Activated CD4-positive, alpha-beta memory T cell treated with anti-CD3 and anti-CD28 coated beads, Interleukin-2, amount 10 ng/mL, durations not matched to agents 7 days and 5 days (primary cell): ENCODE measurements at regions not wholly inside any gene's neighbourhood (a gene's known extent, or its start where the extent isn't known, plus 50 kb on each side); places are given as distances from the start of the nearest gene placed in this dataset.
"Not testable (repeated sequence)": the region's sequence is repeated elsewhere in the genome, so short reads cannot be mapped to it uniquely, and the experiment has no call there.

ENCODE experiments used
- CTCF ChIA-PET: fragments of 350-600 bp; sonication (Branson Sonifier 250); formaldehyde crosslinking; loops from one replicate; lab custom pipeline; 2021; ENCODE audit warnings: antibody characterized with exemption, inconsistent platforms; lab: Charles Lee
- POLR2A ChIA-PET: fragments of 350-600 bp; sonication (Branson Sonifier 250); formaldehyde crosslinking; loops from one replicate; lab custom pipeline; 2021; ENCODE audit warnings: antibody characterized with exemption; lab: Charles Lee
- DNase-seq: peaks from one replicate; pipeline ENCODE4 v3.0.0-alpha.2; 2020
- H3K27ac Mint-ChIP-seq: one replicate; pipeline ENCODE4 v1.8.0; 2021; ENCODE audit warnings: mild to moderate bottlenecking, mixed read lengths
- H3K27me3 Mint-ChIP-seq: one replicate; pipeline ENCODE4 v1.8.0; 2021; ENCODE audit warnings: mixed read lengths
- H3K36me3 Mint-ChIP-seq: one replicate; pipeline ENCODE4 v1.8.0; 2021; ENCODE audit warnings: low read depth, mixed read lengths
- H3K4me1 Mint-ChIP-seq: one replicate; pipeline ENCODE4 v1.8.0; 2021; ENCODE audit warnings: mixed read lengths
- H3K4me3 Mint-ChIP-seq: one replicate; pipeline ENCODE4 v1.8.0; 2021; ENCODE audit warnings: mild to moderate bottlenecking, mixed read lengths
- H3K9me3 Mint-ChIP-seq: one replicate; pipeline ENCODE4 v1.8.0; 2021; ENCODE audit warnings: mixed read lengths

- Mint-ChIP-seq H3K9me3 (no peaks in the 10 kb centered on the region), H3K4me1 (peaks cover 3% of the 10 kb centered on the region), H3K36me3 (no peaks in the 10 kb centered on the region)
These were observed 92.1 kb downstream of the TRIM42 start for GRCh38 chr3:140769951-140770350.

GRCh38 chr3:140770977-140771667 lies 93.3 kb downstream of the TRIM42 start:
- ChIA-PET POLR2A (no interaction called here), CTCF (no interaction called here)
- Mint-ChIP-seq H3K36me3 (no peaks in the 10 kb centered on the region), H3K9me3 (no peaks in the 10 kb centered on the region), H3K4me3 (no peak overlapping the region), H3K27ac (no peak overlapping the region), H3K4me1 (peaks cover 3% of the 10 kb centered on the region), H3K27me3 (peaks cover 4% of the 10 kb centered on the region)
- no peak for DNase-seq

More at GRCh38 chr3:140769951-140770350, 92.1 kb downstream of the TRIM42 start:
- peaks cover 5% of the 10 kb centered on the region for H3K27me3 Mint-ChIP-seq
- POLR2A ChIA-PET, result no interaction called here
- CTCF ChIA-PET, result no interaction called here
- no peak for DNase-seq
- no peak overlapping the region for H3K4me3 Mint-ChIP-seq
- no peak overlapping the region for H3K27ac Mint-ChIP-seq

- CTCF ChIA-PET, result no interaction called here
- Mint-ChIP-seq H3K4me3 (no peak overlapping the region), H3K4me1 (no peaks in the 10 kb centered on the region), H3K27me3 (peaks cover 1% of the 10 kb centered on the region), H3K9me3 (peaks cover 7% of the 10 kb centered on the region), H3K27ac (no peak overlapping the region), H3K36me3 (no peaks in the 10 kb centered on the region)
- POLR2A ChIA-PET, result no interaction called here
- DNase-seq, result no peak
These were observed 99.9 kb downstream of the TRIM42 start for GRCh38 chr3:140777631-140778233.

GRCh38 chr3:140791368-140791767 lies 113.5 kb downstream of the TRIM42 start:
- ChIA-PET CTCF (no interaction called here), POLR2A (no interaction called here)
- Mint-ChIP-seq H3K27me3 (no peaks in the 10 kb centered on the region), H3K9me3 (peaks cover 4% of the 10 kb centered on the region), H3K36me3 (no peaks in the 10 kb centered on the region), H3K4me1 (no peaks in the 10 kb centered on the region), H3K4me3 (no peak overlapping the region), H3K27ac (no peak overlapping the region)
- no peak for DNase-seq

GRCh38 chr3:140794507-140794906 lies 116.6 kb downstream of the TRIM42 start:
- Mint-ChIP-seq H3K27me3 (no peaks in the 10 kb centered on the region), H3K9me3 (peaks cover 7% of the 10 kb centered on the region), H3K4me3 (no peak overlapping the region), H3K27ac (no peak overlapping the region), H3K36me3 (no peaks in the 10 kb centered on the region), H3K4me1 (no peaks in the 10 kb centered on the region)
- DNase-seq, result no peak
- ChIA-PET POLR2A (no interaction called here), CTCF (no interaction called here)

GRCh38 chr3:140802898-140803297 lies 125.0 kb downstream of the TRIM42 start:
- DNase-seq, H3K36me3 Mint-ChIP-seq, H3K4me3 Mint-ChIP-seq, H3K4me1 Mint-ChIP-seq, POLR2A ChIA-PET, CTCF ChIA-PET, H3K27me3 Mint-ChIP-seq, H3K27ac Mint-ChIP-seq, H3K9me3 Mint-ChIP-seq: not testable (repeated sequence)

- no peaks in the 10 kb centered on the region for H3K9me3 Mint-ChIP-seq
- no peaks in the 10 kb centered on the region for H3K27me3 Mint-ChIP-seq
- no peak overlapping the region for H3K4me3 Mint-ChIP-seq
- ChIA-PET POLR2A (no interaction called here), CTCF (no interaction called here)
- no peaks in the 10 kb centered on the region for H3K4me1 Mint-ChIP-seq
- H3K27ac Mint-ChIP-seq, result no peak overlapping the region
- no peak for DNase-seq
- H3K36me3 Mint-ChIP-seq, result no peaks in the 10 kb centered on the region
These were observed 131.5 kb downstream of the TRIM42 start for GRCh38 chr3:140809316-140809715.

GRCh38 chr3:140816372-140817195 lies 125.1 kb upstream of the SLC25A36 start:
- peaks cover 2% of the 10 kb centered on the region for H3K27me3 Mint-ChIP-seq
- ChIA-PET CTCF (no interaction called here), POLR2A (no interaction called here)
- H3K4me1 Mint-ChIP-seq, result no peaks in the 10 kb centered on the region
- no peaks in the 10 kb centered on the region for H3K9me3 Mint-ChIP-seq
- H3K4me3 Mint-ChIP-seq, result no peak overlapping the region
- no peak overlapping the region for H3K27ac Mint-ChIP-seq
- H3K36me3 Mint-ChIP-seq, result no peaks in the 10 kb centered on the region
- no peak for DNase-seq

GRCh38 chr3:140821493-140821892 lies 120.1 kb upstream of the SLC25A36 start:
- Mint-ChIP-seq H3K4me3 (no peak overlapping the region), H3K27ac (no peak overlapping the region), H3K36me3 (no peaks in the 10 kb centered on the region), H3K4me1 (no peaks in the 10 kb centered on the region), H3K27me3 (no peaks in the 10 kb centered on the region), H3K9me3 (no peaks in the 10 kb centered on the region)
- POLR2A ChIA-PET, result no interaction called here
- DNase-seq, result no peak
- CTCF ChIA-PET, result no interaction called here

- no peaks in the 10 kb centered on the region for H3K9me3 Mint-ChIP-seq
- no peaks in the 10 kb centered on the region for H3K27me3 Mint-ChIP-seq
- H3K4me3 Mint-ChIP-seq, result no peak overlapping the region
- H3K4me1 Mint-ChIP-seq, result no peaks in the 10 kb centered on the region
- H3K27ac Mint-ChIP-seq, result no peak overlapping the region
- H3K36me3 Mint-ChIP-seq, result no peaks in the 10 kb centered on the region
- DNase-seq, result no peak
- CTCF ChIA-PET, result no interaction called here
- POLR2A ChIA-PET, result no interaction called here
These were observed 119.1 kb upstream of the SLC25A36 start for GRCh38 chr3:140822401-140823047.

GRCh38 chr3:140823106-140823505 lies 118.5 kb upstream of the SLC25A36 start:
- ChIA-PET POLR2A (no interaction called here), CTCF (no interaction called here)
- H3K9me3 Mint-ChIP-seq, result no peaks in the 10 kb centered on the region
- H3K4me1 Mint-ChIP-seq, result no peaks in the 10 kb centered on the region
- H3K27me3 Mint-ChIP-seq, result no peaks in the 10 kb centered on the region
- no peak for DNase-seq
- no peak overlapping the region for H3K4me3 Mint-ChIP-seq
- H3K36me3 Mint-ChIP-seq, result no peaks in the 10 kb centered on the region
- no peak overlapping the region for H3K27ac Mint-ChIP-seq

- H3K9me3 Mint-ChIP-seq, result no peaks in the 10 kb centered on the region
- H3K4me3 Mint-ChIP-seq, result no peak overlapping the region
- POLR2A ChIA-PET, result no interaction called here
- H3K27ac Mint-ChIP-seq, result no peak overlapping the region
- peaks cover under 1% of the 10 kb centered on the region for H3K4me1 Mint-ChIP-seq
- no peaks in the 10 kb centered on the region for H3K36me3 Mint-ChIP-seq
- CTCF ChIA-PET, result no interaction called here
- H3K27me3 Mint-ChIP-seq, result peaks cover 3% of the 10 kb centered on the region
- DNase-seq, result no peak
These were observed 113.7 kb upstream of the SLC25A36 start for GRCh38 chr3:140827894-140828293.

GRCh38 chr3:140828585-140828984 lies 113.1 kb upstream of the SLC25A36 start:
- no peak overlapping the region for H3K27ac Mint-ChIP-seq
- peaks cover 2% of the 10 kb centered on the region for H3K4me1 Mint-ChIP-seq
- no peak for DNase-seq
- H3K9me3 Mint-ChIP-seq, result no peaks in the 10 kb centered on the region
- no peak overlapping the region for H3K4me3 Mint-ChIP-seq
- peaks cover 5% of the 10 kb centered on the region for H3K27me3 Mint-ChIP-seq
- ChIA-PET POLR2A (no interaction called here), CTCF (no interaction called here)
- H3K36me3 Mint-ChIP-seq, result no peaks in the 10 kb centered on the region
